WTC11 (cell line): ENCODE measurements at regions not wholly inside any gene's neighbourhood (a gene's known extent, or its start where the extent isn't known, plus 50 kb on each side); places are given as distances from the start of the nearest gene placed in this dataset.

ENCODE experiments used
- ATAC-seq: fragments of 200-7000 bp; cut with Tn5 transposase; 2 replicates; pipeline ENCODE4 v1.10.0; 2021; ENCODE audit warnings: mild to moderate bottlenecking, moderate library complexity
- CTCF ChIA-PET: fragments of 300-600 bp; sonication (Branson Sonifier 250); formaldehyde crosslinking; loops from one replicate; lab custom pipeline; 2021; ENCODE audit warnings: antibody characterized with exemption; lab: Charles Lee
- POLR2A ChIA-PET: fragments of 350-600 bp; sonication (Branson Sonifier 250); formaldehyde crosslinking; loops from one replicate; lab custom pipeline; 2021; ENCODE audit warnings: antibody characterized with exemption; lab: Charles Lee
- DNase-seq: peaks from one replicate; pipeline ENCODE4 v3.0.0; 2021; ENCODE audit warnings: low spot score
- H3K27ac Mint-ChIP-seq: 2 replicates; pipeline ENCODE4 v1.8.0; 2021; ENCODE audit warnings: mixed read lengths
- H3K27me3 Mint-ChIP-seq: 2 replicates; pipeline ENCODE4 v1.8.0; 2021; ENCODE audit warnings: low read depth, mild to moderate bottlenecking, moderate library complexity, mixed read lengths
- H3K36me3 Mint-ChIP-seq: 2 replicates; pipeline ENCODE4 v1.8.0; 2021; ENCODE audit warnings: mixed read lengths
- H3K4me1 Mint-ChIP-seq: 2 replicates; pipeline ENCODE4 v1.8.0; 2022; ENCODE audit warnings: mixed read lengths
- H3K4me3 Mint-ChIP-seq: 2 replicates; pipeline ENCODE4 v1.8.0; 2021; ENCODE audit warnings: mild to moderate bottlenecking, moderate library complexity, mixed read lengths
- H3K9me3 Mint-ChIP-seq: 2 replicates; pipeline ENCODE4 v1.8.0; 2021; ENCODE audit warnings: mixed read lengths
- ARID4B ChIP-seq: sonication (generic); formaldehyde crosslinking; IDR thresholded peaks from 2 replicates; pipeline ENCODE4 v1.8.0; 2023; ENCODE audit warnings: missing genetic modification reagents, mild to moderate bottlenecking, borderline replicate concordance
- ATF6 ChIP-seq: sonication (generic); formaldehyde crosslinking; IDR thresholded peaks from 2 replicates; pipeline ENCODE4 v1.8.1; 2023; ENCODE audit warnings: mild to moderate bottlenecking, missing genetic modification reagents
- CBFB ChIP-seq: sonication (generic); formaldehyde crosslinking; IDR thresholded peaks from 2 replicates; pipeline ENCODE4 v1.8.1; 2022; ENCODE audit warnings: mild to moderate bottlenecking, low read depth, missing genetic modification reagents
- CTCF ChIP-seq: fragments of 200-600 bp; IDR thresholded peaks from 2 replicates; pipeline ENCODE4 v1.8.0; 2022; ENCODE audit warnings: antibody characterized with exemption
- ELF4 ChIP-seq: sonication (generic); formaldehyde crosslinking; IDR thresholded peaks from 2 replicates; pipeline ENCODE4 v1.8.1; 2022; ENCODE audit warnings: low read depth, mild to moderate bottlenecking, moderate library complexity, missing genetic modification reagents
- ESRRA ChIP-seq: sonication (generic); formaldehyde crosslinking; IDR thresholded peaks from 2 replicates; pipeline ENCODE4 v1.8.1; 2022; ENCODE audit warnings: mild to moderate bottlenecking, missing genetic modification reagents, borderline replicate concordance
- HMGXB4 ChIP-seq: sonication (generic); formaldehyde crosslinking; IDR thresholded peaks from 2 replicates; pipeline ENCODE4 v1.8.1; 2023; ENCODE audit warnings: mild to moderate bottlenecking, moderate library complexity, missing genetic modification reagents
- MLX ChIP-seq: sonication (generic); formaldehyde crosslinking; IDR thresholded peaks from 2 replicates; pipeline ENCODE4 v1.8.1; 2023; ENCODE audit warnings: mild to moderate bottlenecking, missing genetic modification reagents, moderate library complexity
- NFATC4 ChIP-seq: fragments of 250-450 bp; sonication (Bioruptor Pico); IDR thresholded peaks from 2 replicates; pipeline ENCODE4 v1.9.0; 2021; ENCODE audit warnings: mild to moderate bottlenecking
- PREB ChIP-seq: sonication (generic); formaldehyde crosslinking; IDR thresholded peaks from 2 replicates; pipeline ENCODE4 v1.8.1; 2022; ENCODE audit warnings: mild to moderate bottlenecking, missing genetic modification reagents, moderate library complexity, borderline replicate concordance
- RELA ChIP-seq: sonication (generic); formaldehyde crosslinking; IDR thresholded peaks from 2 replicates; pipeline ENCODE4 v1.8.1; 2022; ENCODE audit warnings: missing genetic modification reagents, mild to moderate bottlenecking, borderline replicate concordance
- TEAD1 ChIP-seq: sonication (generic); formaldehyde crosslinking; IDR thresholded peaks from 2 replicates; pipeline ENCODE4 v1.8.0; 2022; ENCODE audit warnings: mild to moderate bottlenecking, missing genetic modification reagents
- ZBTB21 ChIP-seq: sonication (generic); formaldehyde crosslinking; IDR thresholded peaks from 2 replicates; pipeline ENCODE4 v1.8.1; 2023; ENCODE audit warnings: mild to moderate bottlenecking, missing genetic modification reagents, borderline replicate concordance
- ZNF121 ChIP-seq: sonication (generic); formaldehyde crosslinking; IDR thresholded peaks from 2 replicates; pipeline ENCODE4 v1.8.0; 2023; ENCODE audit warnings: missing genetic modification reagents
- ZNF138 ChIP-seq: sonication (generic); formaldehyde crosslinking; conservative IDR thresholded peaks from 2 replicates; pipeline ENCODE4 v1.8.1; 2022; ENCODE audit warnings: mild to moderate bottlenecking, moderate library complexity, missing genetic modification reagents
- ZNF263 ChIP-seq: sonication (generic); formaldehyde crosslinking; IDR thresholded peaks from 2 replicates; pipeline ENCODE4 v1.8.1; 2022; ENCODE audit warnings: low read depth, mild to moderate bottlenecking, moderate library complexity, missing genetic modification reagents

- H3K9me3 Mint-ChIP-seq, result peaks cover 10% of the 10 kb centered on the region
- TF ChIP-seq RELA (CRISPR knock-in tag) (no peak), ZBTB21 (no peak), ARID4B (CRISPR knock-in tag) (no peak), PREB (CRISPR knock-in tag) (no peak), HMGXB4 (CRISPR knock-in tag) (no peak), ESRRA (CRISPR knock-in tag) (no peak), ZNF138 (CRISPR knock-in tag) (no peak), ELF4 (CRISPR knock-in tag) (no peak), MLX (CRISPR knock-in tag) (no peak), ZNF121 (CRISPR knock-in tag) (no peak), CTCF (no peak), ATF6 (CRISPR knock-in tag) (no peak), NFATC4 (CRISPR knock-in tag) (no peak), TEAD1 (CRISPR knock-in tag) (no peak), CBFB (CRISPR knock-in tag) (no peak), ZNF263 (CRISPR knock-in tag) (no peak)
- TF ChIP-seq, all 79 proteins: peak for 0
- DNase-seq (no peak), ATAC-seq (no peak)
- no peaks in the 10 kb centered on the region for H3K27me3 Mint-ChIP-seq
- CTCF ChIA-PET, result no interaction called here
- peaks cover 35% of the 10 kb centered on the region for H3K36me3 Mint-ChIP-seq
- no peaks in the 10 kb centered on the region for H3K4me1 Mint-ChIP-seq
- POLR2A ChIA-PET, result no interaction called here
- H3K4me3 Mint-ChIP-seq, result no peak overlapping the region
- no peak overlapping the region for H3K27ac Mint-ChIP-seq
Measured at GRCh38 chr17:83029571-83029970, 49.8 kb upstream of the METRNL start.
